ENCODE measurements at regions not wholly inside any gene's neighbourhood (a gene's known extent, or its start where the extent isn't known, plus 50 kb on each side); places are given as distances from the start of the nearest gene placed in this dataset.

- no peak overlapping the region for H3K27ac ChIP-seq
- TF ChIP-seq ZFX (IDR thresholded peaks at IDR 0.05; ENCODE audit: borderline replicate concordance) (no peak), CTCF (IDR thresholded peaks at IDR 0.05) (no peak)
Measured at GRCh38 chr20:41952166-41952565, 334.0 kb upstream of the CHD6 start.

- no peak overlapping the region for H3K27ac ChIP-seq
Measured at GRCh38 chr20:41951615-41952014, 333.4 kb upstream of the CHD6 start.

GRCh38 chr20:41939659-41940058 lies 321.5 kb upstream of the CHD6 start:
- H3K27ac ChIP-seq, result no peak overlapping the region
- no peak for TF ChIP-seq CTCF (IDR thresholded peaks at IDR 0.05)
- no peak for TF ChIP-seq ZFX (IDR thresholded peaks at IDR 0.05; ENCODE audit: borderline replicate concordance)

More at GRCh38 chr20:41951615-41952014, 333.4 kb upstream of the CHD6 start:
- no peak for TF ChIP-seq CTCF (IDR thresholded peaks at IDR 0.05)
- no peak for TF ChIP-seq ZFX (IDR thresholded peaks at IDR 0.05; ENCODE audit: borderline replicate concordance)

DNA sequence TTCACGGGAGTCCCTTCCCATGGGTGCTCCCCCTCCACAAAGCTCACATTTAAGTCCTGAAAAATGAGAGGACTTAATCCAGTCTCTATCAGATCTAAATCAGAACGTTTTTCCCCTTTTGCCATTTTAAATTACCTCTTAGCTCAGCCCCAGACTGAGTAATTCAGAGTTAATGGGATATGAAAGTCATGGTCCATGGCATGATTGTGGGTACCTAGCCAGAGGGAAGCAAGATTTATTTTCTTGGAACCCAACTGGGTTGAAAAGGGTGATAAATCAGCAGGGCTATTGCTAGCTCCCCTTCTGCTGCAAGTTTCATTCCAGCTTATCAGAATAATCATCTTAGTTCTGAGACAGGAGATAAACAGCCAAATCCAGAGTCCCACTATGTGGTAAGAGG lies 320.2 kb upstream of the CHD6 start:
- TF ChIP-seq CTCF (IDR thresholded peaks at IDR 0.05), result no peak
- TF ChIP-seq ZFX (IDR thresholded peaks at IDR 0.05; ENCODE audit: borderline replicate concordance), result no peak
- H3K27ac ChIP-seq, result no peak overlapping the region

GRCh38 chr20:41935259-41935791 lies 317.1 kb upstream of the CHD6 start:
- no peak for TF ChIP-seq ZFX (IDR thresholded peaks at IDR 0.05; ENCODE audit: borderline replicate concordance)
- no peak for TF ChIP-seq CTCF (IDR thresholded peaks at IDR 0.05)
- H3K27ac ChIP-seq, result no peak overlapping the region

- TF ChIP-seq CTCF (IDR thresholded peaks at IDR 0.05), result no peak
- TF ChIP-seq ZFX (IDR thresholded peaks at IDR 0.05; ENCODE audit: borderline replicate concordance), result no peak
- H3K27ac ChIP-seq, result no peak overlapping the region
Measured at GRCh38 chr20:41932431-41932830, 314.3 kb upstream of the CHD6 start.

GRCh38 chr20:41927655-41928054 lies 309.5 kb upstream of the CHD6 start:
- H3K27ac ChIP-seq, result no peak overlapping the region
- TF ChIP-seq CTCF (IDR thresholded peaks at IDR 0.05), result no peak
- no peak for TF ChIP-seq ZFX (IDR thresholded peaks at IDR 0.05; ENCODE audit: borderline replicate concordance)

Measured in 22Rv1 (cell line).